HG02678 (cell line): ENCODE measurements at regions not wholly inside any gene's neighbourhood (a gene's known extent, or its start where the extent isn't known, plus 50 kb on each side); places are given as distances from the start of the nearest gene placed in this dataset.
"Not testable (repeated sequence)": the region's sequence is repeated elsewhere in the genome, so short reads cannot be mapped to it uniquely, and the experiment has no call there.

Experiments used
- ATAC-seq: cut with Tn5 transposase; IDR thresholded peaks from one replicate; pipeline ENCODE4 v1.9.1; 2021; ENCODE audit warnings: mild to moderate bottlenecking, moderate library complexity; ENCODE audit not compliant: unreplicated experiment

DNA sequence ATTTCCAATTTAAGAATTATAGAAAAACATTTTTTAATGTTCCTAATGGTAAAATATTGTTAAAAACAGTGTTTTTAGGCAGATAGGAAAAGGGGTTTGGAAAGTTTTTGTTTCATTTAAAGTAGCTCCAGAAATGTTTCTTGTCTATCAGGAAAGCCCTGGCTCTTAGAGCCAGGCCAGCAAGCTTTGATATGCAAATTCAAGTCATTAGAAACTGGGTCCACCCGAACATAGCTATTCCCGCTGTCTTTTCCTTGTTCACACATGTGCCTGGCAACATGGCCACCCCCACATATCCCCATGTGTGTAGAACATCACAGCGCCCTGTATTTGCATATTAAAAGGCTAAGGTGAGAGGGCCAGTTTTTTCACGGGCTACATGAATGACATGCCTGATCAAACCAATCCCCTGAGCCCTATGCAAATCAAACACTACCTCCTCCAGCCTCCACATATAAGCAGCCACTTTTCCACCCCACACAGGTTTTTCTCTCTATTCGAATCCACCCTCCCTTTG, 925.3 kb upstream of the CDH10 start:
- ATAC-seq: no peak

DNA sequence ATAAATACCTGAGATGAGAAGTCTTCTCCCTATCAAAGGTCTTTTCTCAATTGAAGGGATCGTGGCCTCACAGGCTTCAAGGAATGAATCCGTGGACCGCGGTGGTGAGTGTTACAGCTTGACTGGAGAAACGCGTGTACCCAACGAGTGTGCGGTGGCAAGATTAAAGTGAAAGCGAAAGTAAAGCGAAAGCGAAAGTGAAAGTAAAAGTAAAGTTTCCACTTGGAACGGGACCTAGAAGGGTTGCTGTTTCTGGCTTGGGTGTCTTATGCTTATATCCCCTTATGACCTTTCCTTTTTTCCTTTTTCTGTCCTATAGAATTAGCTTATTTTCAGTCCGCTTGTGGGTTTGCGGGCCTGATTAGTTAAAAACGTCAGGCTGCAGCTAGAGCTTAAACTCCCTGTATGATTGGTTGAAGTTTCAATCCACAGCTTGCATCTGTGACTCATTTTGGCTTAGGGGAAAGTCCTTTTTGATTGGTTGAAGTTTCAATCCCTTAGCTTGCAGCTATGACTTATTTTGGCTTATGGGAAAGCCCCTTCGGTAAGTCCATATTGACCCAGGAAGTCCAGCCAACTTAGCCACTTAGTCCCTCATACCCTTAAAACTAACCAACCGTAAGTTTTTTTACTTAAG, 924.3 kb upstream of the CDH10 start:
- no peak for ATAC-seq

DNA sequence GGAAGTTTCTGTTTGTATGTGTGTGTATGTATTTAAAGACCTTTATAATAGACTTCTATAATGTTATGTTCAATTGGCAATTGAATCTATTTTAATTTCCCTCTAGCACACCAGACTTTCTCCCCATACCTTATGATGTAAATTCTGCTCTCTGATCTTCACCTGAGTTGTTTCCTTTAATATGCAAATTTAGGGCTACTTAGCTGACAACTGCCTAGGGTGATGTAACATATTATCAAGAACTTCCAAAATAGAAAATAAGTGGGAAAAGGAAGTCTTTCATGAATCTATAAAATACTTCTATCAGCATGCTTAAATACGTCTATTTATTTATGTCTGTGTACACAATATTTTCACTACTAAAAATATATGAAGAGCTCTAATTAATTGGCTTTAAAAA, 923.5 kb upstream of the CDH10 start:
- no peak for ATAC-seq

DNA sequence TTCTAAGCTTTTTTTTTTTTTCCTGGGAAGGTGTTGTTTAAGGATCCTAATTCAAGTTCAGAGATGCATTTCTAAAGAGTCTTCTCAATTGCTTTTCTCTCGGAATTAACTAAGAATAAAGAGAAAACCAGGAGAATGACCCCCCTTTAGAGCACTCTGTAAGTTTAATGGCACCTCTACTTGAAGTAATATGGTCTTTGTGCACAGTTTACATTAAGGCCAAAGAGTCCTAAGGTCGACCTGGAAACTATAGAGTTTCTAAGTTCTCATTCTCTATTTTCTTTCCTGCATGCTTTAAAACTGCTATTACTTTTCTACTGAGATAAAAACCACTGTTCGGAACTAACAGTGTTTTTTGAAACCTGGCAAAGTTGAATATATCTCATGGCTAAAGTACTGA, 923.1 kb upstream of the CDH10 start:
- ATAC-seq: no peak

DNA sequence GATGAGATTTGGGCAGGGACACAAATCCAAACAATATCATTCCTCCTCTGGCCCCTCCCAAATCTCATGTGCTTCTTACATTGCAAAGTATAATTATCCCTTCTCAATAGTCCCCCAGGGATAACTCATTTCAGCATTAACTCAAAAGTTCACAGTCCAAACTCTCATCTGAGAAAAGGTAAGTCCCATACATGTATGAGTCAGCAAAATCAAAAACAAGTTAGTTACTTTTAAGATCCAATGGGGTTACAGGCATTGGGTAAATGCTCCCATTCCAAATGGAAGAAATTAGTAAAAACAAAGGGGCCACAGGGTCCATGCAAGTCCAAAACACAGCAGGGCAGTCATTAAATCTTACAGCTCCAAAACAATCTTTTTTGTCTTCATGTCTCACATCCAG, 917.9 kb upstream of the CDH10 start:
- ATAC-seq: no peak

DNA sequence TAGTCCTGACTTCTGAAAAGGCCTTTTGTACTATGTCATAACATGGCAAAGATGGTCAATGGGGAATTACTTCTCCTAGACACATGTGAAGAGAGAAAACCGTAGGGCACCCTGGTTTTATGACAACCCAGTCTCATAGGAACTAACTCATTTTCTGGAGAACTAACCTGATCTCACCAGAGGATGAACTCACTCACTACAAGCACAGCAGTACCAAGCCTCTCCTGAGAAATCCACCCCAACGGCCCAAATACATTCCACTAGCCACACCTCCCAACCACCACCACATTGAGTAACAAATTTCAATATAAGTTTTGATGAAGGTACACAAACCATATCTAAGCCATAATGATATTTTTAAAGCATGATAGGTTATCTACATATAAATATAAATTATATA, 909.3 kb upstream of the CDH10 start:
- ATAC-seq: no peak

DNA sequence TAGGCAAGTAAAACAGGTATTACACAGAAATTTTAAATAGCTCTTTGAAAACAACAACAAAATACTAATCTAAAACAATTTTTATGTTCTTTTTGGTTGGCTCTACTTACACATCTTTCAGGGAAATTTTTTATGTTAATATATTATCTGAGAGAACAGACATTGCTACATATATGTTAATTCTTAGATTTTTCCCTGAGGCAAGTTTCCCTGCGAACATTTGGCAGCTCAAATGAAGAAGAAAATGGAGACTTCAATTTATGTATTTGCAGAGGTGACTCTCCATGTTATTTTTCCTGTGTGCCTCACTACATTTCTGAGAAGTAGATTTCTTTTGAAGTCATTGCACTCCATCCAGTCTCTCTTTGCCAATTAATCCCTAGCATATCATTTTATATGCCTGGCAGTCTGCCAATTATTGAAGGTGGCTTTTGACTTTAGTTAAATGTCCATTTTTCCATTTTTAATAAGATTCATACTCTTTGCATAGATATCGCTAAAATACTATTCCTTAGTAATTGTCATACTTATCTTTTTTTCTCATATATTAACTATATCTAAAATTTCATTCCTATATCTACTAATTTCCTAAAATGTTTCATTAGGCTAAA, 908.2 kb upstream of the CDH10 start:
- ATAC-seq: no peak

DNA sequence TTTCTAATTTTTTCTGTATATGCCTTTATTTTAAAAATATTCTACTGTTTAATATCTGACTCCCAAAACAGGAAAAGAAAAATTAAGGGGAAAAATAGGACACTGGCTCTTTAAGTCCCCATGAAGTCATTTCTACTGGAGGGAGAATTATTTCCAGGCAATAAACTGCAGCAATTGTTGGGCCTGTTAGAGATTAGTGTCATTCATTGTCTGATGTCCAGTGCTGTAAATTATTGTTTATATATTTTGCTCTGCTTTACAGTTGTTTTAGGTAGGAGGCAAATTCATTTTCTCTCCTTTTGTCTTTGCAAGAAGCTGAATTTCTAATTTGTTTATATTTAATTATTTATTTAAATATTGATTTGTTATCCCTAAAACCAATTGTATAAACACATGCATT, 906.0 kb upstream of the CDH10 start:
- no peak for ATAC-seq

DNA sequence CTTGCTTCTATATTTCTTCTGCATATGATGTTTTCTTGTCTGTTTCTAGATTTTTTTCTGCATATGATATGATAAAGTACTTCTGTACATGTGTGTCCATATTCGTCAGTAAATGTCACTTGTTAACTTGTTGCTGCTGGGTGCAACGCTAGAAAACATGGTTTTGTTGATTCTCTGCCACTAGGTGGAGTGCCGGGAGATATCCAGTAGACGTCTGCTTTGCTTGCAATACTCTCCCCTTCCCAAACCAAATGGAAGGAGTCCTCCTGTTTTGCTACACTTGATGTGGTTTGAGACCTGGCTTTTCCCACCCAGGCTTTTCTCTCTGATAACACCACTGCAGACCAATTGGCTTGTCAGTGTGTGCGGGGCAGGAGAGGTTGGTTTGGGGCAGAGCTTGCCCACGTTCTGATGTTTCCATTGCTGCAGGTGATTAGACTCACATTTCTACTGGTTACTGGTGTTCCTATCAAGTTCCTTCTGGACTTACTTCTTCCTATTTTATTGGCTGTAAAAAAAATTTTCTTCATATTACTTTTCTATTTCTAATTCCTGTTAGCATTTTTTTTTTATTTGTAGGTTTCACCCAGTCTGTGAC, 900.0 kb upstream of the CDH10 start:
- no peak for ATAC-seq

DNA sequence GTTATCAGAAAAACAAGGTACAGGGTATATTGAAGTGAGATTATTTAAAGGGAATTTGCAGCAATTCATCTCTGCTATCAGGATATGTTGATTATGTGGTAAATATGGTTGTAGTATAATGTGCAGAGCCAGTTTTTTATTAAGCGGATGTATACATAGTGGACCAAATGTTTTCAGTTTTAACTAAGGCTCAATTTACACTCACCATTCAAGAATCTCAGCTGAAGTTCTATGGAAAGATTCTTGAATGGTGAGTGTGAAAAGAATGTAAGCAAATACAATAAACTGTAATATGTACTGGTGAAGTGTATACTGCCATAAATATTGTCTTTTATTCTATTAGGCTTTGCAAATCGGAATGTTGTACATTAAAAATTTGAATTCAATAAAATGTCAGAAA, 895.9 kb upstream of the CDH10 start:
- ATAC-seq: no peak

DNA sequence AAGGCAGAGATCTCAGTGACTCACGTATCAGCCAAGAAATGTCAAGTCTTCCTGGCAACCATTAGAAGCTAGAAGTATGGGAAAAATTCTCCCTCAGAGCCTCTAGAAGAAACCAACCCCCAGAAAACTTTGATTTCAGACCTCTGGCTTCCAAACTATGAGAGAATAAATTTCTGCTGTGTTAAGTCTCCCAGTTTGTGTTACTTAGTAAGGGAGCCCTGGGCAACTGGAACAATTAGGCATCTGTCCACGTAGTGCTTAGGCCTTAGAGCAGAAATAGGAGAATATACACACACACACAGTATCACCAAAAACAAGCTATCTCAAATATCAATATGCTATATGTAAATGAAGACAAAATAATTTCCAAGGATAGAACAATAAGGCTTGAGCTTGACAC, 894.8 kb upstream of the CDH10 start:
- no peak for ATAC-seq

DNA sequence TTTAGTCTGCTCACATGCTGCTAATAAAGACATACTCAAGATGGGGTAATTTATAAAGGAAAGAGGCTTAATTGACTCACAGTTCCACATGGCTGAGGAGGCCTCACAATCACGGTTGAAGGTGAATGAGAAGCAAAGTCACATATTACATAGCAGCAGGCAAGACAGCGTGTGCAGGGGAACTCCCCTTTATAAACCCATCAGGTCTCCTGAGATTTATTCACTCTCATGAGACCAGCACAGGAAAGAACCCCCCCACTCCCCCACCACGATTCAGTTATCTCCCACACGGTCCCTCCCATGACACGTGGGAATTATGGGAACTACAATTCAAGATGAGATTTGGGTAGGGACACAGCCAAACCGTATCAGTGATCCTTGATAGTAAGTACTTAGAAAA, 891.7 kb upstream of the CDH10 start:
- not testable (repeated sequence) for ATAC-seq

DNA sequence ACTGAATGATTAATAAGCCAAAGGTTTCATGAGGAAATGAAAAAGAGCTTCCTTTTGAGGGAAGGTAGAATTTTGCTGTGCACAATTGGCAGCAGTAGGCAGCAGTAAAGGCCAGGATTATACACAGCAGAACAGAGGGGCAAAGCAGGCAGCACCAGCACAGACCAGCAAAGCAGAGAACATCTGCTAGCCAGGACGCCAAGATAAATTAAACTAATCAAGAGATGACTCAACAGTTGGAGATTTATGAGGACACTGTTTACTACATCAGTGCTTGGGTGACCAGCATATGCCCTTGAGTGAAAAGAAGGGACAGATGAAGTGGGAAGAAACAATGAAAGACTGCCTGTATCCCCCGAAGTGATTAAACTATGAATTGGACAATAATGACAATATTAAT, 871.4 kb upstream of the CDH10 start:
- ATAC-seq: no peak

DNA sequence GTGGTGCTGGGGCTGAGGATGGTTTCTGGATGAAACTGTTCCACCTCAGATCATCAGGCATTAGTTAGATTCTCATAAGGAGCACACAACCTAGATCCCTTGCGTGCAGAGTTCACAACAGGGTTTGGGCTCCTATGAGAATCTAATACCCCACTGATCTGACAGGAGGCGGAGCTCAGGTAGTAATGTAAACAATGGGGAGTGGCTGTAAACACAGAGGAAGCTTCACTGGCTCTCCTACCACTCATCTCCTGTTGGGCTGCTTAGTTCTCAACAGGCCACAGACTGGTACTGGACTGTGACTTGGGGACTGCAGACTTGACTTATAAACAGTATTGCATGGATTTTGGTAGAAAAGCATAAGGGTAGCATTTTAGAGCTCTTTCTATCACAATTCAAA, 870.7 kb upstream of the CDH10 start:
- ATAC-seq: no peak

DNA sequence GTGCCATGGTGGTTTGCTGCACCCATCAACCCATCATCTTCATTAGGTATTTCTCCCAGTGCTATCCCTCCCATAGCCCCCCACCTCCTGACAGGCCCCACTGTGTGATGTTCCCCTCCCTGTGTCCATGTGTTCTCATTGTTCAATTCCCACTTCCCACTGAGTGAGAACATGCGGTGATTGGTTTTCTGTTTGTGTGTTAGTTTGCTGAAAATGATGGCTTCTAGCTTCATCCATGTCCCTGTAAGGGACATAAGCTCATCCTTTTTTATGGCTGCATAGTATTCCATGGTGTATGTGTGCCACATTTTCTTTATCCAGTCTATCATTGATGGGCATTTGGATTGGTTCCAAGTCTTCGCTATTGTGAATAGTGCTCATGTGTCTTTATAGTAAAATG, 865.9 kb upstream of the CDH10 start:
- not testable (repeated sequence) for ATAC-seq

DNA sequence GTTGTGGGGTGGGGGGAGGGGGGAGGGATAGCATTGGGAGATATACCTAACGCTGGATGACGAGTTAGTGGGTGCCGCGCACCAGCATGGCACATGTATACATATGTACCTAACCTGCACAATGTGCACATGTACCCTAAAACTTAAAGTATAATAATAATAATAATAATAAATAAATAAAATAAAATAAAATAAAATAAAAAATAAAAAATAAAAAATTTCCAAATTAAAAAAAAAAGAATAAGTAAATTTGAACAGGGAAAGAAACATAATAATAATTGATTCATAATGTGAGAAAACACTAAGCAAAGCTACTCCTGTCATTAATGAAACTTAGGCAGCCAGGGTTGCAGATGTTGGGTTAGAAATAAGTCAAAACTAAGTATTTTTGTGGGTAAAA, 863.2 kb upstream of the CDH10 start:
- not testable (repeated sequence) for ATAC-seq

DNA sequence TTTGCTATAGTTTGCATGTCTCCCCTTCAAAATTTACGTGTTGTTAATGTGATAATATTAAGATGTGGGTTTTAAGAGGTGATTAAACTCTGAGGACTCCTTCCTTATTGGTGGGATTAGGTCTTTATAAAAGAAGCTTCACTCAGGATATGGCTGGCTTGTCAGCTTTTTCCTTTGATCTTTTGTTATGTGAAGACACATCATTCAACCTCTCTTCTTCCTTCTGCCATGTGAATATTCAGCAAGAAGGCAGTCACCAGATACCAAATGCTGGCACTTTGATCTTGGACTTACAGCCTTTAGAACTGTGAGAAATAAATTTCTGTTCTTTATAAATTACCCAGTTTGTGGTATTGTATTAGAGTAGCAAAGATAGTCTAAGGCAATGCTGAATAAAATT, 855.9 kb upstream of the CDH10 start:
- ATAC-seq: no peak

DNA sequence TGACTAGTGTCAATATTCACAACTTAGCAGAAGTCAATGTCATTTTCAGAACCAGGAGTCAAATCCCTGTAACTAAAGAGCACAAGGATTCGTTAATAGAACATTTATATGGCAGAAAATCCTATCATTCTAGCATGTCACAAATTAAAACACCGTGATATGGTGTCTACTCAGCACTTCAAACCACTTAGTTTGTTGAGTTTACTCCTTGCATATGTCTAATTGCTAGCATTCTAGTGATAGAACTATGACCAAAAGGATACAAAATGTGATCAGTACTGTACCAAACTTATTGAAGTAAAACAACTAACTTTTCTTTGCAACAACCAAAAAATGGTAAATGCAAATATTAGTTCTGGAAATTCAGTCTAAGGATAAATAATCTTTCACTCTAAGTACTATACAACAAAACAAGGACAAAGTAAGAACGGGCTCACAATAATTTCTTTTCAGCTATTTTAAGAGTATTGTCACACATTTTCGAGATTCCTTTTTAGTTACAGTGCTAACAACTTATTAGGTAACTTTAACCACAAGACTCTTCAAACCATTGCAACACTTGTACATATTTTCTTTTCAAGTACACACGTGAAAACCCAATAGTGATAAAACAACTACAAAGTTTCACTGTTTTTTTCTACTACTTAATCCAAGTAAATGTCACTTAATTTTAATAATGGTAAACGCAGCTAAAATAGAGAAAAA, 845.2 kb upstream of the CDH10 start:
- ATAC-seq: no peak

DNA sequence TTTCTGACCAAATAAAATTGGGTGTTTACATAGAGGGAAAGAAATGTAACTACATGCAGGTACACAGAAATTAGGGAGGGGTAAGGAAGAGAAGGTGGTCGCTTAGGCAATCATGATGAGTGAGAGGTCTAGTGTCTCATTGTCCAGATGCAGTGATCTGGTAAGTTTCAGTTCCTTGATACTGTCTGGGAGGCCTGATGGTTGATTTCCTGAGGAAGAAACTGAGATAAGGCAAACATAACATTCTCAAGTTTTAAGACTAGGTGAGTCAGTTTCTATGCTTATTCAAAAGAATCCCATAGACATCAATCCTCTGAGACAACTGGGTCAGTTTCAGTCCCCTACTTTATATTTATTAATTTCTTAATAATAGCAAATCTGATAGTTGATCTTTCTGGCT, 843.3 kb upstream of the CDH10 start:
- no peak for ATAC-seq

DNA sequence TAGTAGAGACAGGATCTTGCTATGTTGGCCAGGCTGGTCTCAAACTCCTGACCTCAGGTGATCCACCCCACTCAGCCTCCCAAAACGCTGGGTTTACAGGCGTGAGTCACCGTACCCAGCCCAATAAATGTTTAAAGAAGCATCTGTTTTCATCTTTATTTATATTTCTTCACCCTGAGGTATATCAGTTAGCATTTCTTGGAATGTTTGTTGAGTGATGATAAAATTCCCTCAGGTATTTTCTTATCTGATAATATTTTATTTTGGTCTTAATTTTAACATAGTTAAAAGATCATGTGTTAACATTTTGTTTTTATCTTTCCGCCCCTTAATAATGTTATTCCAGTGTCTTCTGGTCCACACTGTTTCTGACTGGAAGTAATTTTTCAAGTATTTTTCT, 839.6 kb upstream of the CDH10 start:
- no peak for ATAC-seq

DNA sequence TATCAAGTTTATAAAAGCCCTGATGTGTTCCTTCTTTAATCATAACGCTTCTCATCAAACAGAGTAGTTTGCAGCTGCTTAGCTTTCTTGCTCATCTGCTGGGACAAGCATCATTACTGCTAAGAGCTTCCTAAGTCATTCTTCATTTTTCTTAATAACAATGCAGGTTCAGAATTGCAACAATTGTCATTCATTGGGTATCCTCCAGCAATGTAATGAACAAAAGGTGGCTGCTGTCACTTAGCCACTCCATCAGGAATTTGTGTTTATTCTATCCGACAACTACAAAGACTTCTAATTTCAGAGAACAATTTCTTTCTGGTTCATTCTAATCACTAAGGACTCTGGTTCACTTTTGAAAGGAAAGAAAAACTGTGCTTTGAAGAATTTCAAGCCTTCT, 836.7 kb upstream of the CDH10 start:
- ATAC-seq: no peak

DNA sequence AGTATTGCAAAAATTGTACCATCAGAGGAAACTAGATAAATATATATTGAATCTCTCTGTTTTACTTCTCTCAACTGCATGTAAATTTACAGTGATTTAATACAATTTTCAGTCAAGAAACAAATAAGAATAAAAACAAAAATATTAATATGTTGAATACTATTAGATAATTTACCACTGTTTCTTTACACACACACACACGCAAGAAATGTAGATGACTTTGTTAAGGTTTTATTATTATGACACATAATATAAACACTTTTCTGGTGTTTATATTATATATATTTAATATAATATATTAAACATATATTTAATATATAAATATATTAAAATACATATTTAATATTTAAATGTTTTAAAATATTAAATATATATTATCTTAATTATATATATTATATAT, 814.3 kb upstream of the CDH10 start:
- ATAC-seq: no peak
